Retina (tissue), 1 donor: ENCODE measurements at regions not wholly inside any gene's neighbourhood (a gene's known extent, or its start where the extent isn't known, plus 50 kb on each side); places are given as distances from the start of the nearest gene placed in this dataset.

Source experiments
- DNase-seq: peaks from one replicate; pipeline ENCODE4 v3.0.0-alpha.2; 2016

DNA sequence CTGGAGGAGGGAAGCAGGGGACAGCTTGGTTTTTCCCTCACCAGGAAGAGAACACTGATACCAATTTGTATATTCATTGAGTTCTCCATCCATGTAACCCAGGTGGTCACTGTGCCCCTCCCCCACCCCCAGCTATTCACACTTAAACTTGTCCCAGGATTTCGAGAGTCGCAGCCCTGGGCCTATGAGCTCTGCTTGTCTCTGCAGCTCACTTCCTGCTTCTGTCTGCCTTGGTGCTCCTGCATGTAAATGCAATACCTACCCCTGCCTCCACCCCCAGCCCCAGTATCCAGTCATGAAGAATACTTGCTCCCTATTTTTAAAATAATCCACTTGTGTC lies 452.2 kb downstream of the BCL11B start:
- no peak for DNase-seq

DNA sequence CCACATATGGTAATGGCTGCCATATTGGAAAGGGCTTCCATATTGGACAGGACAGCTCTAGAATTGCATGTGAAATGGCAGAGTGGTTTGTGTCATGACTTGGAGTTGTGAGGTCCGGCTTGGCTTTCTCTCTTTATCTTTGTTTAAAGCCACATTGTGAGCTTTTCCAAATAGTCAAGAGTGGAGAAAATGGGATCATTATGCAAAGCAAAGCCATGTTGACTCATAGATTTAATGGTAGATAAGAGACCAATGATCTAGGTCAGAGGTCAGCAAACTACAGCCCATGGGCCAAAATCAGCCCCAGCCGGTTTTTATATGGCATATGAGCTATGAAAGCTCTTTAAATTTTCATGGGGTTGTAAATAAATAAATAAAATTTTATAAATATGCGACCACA lies 449.1 kb downstream of the BCL11B start:
- no peak for DNase-seq

DNA sequence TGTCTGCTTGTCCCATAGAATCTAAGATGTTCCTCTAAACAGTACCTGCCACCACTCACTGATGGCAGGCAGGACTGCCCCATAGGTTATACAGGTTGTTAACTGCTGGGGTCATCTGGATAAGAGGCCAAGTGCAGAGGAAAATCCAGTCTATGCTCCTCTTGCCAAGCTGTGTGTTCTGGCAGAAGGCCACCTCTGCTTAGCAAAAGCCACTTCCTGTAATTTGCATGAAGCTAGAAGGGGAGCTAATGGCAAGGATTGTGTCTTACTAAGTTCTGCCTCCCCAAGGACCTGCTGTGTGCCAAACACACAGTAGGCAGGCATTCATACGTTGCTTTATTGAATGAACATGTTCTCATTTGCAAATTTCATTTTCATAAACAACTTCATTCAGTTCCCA lies 445.4 kb downstream of the BCL11B start:
- no peak for DNase-seq

DNA sequence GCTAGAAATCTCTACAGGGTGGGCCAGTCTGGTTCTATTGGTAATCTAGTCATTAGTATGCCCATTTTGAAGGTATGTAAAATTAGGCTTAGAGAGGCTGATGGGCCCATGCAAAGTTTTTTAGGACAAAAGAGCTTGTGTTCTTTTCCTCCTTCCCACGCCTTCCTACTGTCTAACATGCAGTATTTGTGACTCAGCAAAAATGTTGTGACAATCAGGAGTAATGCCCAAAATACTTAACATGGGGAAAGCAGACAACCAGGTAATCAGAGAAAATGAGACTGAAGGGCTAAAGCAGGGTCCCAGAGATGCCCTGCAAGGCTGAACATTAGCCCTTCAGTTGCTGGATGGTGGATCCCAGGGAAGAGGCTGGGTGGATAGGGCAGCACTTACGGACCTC lies 437.9 kb downstream of the BCL11B start:
- DNase-seq, result no peak

DNA sequence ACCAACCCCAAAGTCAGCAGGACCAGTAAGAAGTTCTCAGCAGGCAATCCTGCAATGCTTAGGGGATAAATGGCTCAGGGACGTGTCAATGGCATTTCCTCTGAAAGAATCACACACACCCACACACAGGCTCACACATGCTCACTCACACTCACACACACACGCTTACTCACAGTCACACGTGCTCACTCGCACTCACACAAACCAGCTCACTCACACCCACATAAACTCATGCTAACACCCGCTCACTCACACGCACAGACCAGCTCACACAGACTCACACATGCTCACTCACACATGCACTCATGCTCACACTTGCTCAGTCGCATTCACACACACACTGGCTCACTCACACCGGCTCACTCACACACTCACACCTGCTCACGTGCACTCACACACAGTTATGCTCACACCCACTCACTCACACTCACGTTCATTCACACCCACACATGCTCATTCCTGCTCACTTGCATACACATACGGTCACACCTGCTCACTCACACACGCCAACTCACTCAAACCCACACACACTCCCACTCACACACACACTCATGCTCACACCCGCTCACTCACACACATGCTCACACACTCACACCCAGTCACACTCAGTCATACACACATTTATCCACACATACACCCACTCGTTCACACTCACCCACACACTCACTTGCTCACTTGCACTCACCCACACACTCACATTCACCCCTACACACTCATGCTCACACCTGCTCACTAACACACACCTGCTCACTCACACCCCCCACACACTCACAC lies 436.8 kb downstream of the BCL11B start:
- no peak for DNase-seq

DNA sequence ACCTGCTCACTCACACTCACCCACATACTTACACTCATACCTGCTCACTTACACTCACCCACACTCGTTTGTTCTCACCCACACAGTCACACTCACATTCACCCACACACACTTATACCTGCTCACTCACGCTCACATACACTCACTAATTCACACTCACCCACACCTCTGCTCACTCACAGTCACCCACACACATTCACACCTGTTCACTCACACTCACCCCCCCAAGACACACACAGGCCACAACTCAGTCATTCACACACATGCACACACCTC lies 436.2 kb downstream of the BCL11B start:
- DNase-seq, result no peak

DNA sequence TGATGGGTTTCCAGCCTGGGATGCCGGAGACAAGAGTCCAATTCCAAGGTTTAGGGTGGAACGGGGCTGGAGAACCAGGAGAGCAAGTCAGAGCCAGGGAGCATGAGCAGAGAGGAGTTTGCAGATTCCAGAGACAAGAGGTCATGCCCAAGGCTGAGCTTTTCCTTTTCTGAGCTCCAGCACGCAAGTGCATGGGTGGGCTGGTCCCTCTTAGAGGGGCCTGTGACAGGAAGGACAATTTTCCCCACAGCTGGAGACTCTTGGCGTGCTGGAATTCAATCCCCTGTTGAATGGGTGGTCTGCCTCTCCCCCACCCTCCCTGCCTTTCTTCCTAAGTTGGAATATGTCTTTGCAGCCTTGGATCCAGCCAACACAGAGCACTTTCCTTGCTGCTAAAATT lies 431.9 kb downstream of the BCL11B start:
- peak; percentile 37 for DNase-seq

DNA sequence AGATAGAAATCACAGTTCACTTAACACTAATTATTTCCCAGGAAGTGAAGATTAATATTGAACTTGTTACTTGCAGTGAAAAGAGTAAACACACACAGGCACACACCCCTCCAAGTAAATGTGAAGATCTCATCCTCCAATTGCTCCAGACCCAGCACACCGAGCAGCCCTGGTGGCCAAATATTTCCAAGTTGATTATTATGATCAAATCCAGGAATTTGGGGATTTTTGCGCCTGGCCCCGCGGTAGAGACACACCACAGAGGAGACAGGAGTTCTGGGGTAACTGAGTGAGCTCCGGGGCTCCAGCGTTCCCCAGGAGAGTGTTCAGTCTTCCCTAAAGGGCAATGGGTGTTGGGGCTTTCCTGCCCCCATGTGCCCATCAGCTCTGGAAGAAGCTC lies 431.5 kb downstream of the BCL11B start:
- DNase-seq, result no peak

DNA sequence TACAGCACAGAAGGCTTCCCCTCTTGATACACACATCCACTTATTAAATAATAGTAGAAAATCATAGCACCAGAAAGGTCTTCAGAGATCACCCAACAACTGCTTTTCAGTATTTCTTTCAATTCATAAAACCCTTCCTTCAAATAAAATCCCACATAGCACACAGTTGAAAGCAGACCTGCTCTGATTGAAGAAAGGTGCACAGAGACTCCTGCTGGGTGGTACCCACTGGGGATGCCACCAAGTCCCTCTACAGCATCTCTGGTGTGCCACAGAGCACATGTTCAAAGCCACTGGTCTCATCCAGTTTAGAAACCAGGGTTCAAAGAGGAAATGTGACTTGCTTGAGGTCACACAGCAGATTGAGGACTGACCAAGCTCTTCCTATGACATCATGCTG lies 427.5 kb downstream of the BCL11B start:
- no peak for DNase-seq

DNA sequence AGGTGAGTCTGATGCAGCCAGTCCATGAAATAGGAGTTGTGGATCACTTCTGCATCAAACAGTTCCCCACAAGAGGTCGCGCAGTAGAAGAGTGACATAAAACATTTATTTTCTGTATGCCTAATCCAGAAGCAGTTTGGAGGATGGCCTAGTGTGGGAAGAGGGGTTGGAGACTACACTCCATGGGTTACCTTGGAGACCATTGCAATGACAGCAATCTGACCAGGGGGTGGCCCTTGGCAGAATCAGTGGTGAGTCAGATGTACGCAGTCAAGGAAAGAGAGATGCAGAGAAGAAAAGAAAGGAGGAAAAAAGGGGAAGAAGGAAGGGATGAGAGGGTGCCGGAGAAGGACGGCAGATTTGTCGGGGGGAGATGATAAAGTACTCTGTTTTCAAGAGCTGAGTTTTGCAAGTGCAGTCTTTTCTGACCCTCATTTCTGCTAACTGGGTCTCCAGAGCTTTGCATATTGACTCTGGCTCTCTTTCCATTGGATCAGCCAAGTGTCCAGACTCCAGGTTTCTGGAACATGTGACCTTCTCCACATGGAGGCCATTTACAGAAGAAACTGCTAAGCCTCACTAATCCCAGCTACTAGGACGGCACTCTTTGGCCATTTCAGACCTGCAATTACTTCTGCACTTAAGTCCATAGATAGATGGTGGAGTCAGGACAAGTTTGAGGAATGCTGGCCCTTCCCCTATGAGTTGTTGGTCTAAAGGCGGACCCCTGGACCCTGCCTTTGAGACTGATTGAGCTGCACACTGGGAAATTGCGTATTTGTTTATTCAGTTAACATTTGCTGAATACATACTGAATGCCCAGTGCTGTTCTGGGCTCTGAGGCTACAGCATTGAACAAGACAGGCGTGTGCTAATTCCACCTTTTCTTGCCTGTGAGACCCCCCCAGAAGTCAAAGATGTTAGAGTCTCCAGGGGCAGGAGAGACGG lies 424.2 kb downstream of the BCL11B start:
- no peak for DNase-seq

DNA sequence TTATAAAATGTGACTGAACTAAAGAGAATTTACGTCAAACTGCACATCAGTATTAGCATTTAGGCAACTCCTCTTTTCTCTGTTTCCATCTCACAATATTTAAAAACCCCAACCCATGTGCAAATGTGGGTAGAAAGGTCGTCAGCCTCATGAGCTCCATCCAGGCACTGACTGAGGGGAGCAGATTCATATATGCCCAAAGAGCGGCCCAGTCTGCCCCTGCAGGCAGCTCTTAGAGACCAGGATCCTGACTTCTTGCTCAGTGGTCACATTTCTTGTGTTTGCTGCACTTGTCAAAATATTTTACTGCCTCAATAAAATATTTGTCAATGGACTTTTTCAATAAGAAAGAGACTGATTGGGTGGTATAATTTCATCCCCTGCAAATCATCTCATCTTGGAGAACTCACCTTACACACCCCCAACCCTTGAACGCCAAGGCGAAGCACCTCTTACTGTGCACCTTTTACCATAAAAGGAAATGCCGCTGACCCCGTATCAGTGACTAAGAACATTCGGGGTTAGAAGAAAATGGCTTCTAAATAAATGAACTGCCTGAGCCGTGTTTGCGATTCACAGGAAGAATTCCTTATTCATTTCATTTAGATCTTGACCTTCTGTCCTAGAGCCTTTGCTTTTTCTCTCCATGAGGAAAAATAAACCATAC lies 418.8 kb downstream of the BCL11B start:
- DNase-seq, result no peak

DNA sequence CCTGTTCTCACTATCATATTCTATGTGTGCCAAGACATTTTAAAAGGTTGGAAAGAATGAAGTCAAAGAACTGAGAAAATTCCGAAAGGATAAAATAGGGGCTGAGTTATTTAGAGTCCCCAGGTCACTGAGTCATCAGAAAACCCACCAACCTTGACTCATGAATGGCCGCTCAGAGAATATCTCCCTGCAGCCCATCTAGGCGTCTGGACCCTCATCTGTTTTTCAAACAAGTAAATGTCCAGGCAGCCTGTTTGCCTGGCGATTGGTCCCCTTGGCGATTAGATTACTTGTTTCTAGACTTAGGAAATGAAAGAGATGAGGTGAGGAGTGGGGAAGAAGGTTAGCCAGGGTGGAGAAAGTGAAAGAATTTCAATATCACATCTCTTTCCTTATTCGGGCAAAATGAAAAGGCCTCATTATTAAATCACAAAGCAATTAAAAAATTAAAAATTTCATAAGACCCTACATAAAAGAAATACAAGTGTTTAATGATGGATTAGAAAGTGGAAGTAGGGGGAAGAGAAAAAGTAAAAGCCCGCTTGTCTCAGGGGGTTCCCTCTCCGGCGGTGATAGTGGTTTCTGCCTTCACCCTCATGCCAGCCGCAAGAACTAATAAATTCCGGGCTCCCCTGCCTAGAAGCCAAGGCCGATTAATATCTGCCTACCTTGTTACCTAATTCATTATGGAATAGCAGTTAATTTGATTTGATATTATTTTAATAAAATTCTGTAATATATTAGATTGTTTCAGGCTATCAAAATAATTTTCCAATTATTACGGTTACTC lies 415.9 kb downstream of the BCL11B start:
- no peak for DNase-seq

DNA sequence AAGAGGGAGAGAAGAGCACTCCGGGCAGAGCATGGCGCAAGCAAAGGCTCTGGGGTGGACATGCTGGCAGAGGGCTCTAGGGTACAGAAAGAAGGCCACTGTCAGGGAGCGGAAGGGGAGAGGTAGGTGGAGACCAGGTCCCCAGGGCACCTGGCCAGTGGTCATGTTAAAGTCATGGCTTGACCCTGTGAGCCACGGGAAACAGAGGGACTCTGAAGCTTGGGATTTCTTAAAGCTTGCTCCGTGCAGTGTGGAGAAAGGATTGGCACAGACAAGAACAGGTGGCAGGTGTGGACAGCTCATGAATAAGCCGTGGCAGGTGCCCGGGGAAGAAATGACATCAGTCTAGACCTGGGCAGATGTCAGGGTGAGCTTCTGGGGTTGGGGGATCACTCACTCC lies 413.8 kb downstream of the BCL11B start:
- no peak for DNase-seq

DNA sequence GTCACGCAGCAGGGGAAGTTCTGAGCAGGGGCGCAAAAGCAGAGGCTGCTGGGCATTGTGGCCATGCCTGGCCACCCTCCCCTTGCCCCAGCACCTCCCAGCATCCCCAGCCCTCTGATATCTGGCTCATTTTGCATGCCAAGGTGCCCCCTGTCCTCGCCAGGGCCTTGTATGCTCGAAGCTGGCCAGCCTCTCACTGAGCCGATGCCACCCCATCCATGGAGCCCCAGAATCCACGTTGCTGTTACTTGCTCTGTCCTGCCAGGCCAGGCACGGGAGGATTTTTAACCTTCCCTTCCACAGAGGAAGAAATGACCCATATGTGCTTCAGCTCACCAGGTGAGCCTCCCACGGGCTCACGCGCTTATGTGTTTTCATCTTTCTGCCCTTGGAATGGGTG lies 413.4 kb downstream of the BCL11B start:
- no peak for DNase-seq

DNA sequence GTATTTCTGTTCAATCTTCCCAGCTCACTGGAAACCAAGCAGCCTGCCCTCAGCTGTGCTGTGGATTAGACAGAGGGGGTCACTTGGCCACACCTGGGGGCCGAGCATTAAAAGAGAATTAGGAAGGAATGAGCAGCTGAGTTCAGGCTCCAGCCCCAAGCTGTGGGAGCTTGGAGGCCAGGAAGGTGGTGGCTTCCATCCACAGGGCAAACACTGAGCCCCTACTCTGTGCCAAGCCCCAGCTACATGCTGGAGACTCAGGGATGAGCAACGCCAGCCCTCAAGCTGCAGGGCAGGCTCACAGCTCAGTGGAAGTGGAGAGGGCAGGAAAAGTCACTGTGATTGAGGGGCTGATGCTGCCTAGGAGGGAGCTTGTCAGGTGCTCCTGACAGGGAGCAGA lies 412.7 kb downstream of the BCL11B start:
- DNase-seq, result no peak

DNA sequence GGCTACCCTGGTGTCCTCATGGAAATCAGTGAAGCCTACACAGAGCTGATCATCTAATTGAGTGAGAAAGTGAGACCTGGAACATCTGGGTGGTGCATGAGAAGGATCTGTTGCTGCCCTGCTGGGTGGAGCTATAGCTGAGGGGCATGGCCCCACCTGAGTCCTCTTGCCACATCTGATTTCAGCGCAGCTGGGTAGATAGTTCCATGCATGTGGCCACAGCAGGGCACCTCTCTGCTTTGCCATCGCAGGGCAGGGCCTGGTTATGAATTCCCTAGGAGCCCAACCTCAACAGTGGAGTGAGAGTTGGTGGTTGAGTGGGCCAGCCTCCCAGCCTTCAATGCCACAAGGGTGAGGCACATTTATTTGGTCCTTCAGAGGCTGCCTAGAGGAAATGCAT lies 407.8 kb downstream of the BCL11B start:
- DNase-seq, result no peak

DNA sequence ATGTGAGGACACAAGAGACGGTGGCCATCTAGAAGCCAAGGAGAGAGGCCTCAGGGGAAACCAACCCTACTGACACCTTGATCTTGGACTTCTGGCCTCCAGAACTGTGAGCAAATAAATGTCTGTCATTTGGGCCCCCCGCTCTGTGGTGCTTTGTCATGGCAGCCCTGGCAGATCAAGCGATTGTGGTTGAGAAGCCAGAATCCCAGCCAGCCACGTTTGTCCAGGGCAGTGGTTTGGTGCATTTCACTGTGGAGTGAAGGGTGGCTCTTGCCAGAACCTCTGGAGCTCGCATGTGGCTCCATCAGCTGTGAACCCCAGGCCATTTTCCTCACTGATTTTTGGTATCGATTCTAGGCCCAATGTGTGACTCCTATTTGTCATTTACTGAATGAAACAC lies 404.9 kb downstream of the BCL11B start:
- DNase-seq, result no peak

DNA sequence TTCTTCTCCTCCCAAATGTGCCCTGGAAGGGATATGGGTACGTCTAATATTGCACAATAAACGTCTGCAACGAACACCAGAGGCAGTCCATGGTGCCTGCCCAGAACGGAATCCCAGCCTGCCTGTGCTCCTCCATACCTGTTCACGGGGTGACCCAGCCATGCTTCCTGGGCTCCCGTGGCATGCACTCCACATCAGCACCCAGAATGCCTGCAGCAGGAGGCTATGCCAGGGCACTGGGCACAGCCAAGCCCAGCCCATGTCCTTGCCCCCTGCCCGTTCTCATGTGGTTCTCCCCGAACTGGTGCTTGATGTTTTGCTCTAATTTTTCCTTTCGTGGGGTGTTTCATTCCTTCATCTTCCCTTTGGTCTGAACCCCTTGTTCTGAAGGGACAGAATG lies 404.3 kb downstream of the BCL11B start:
- no peak for DNase-seq

DNA sequence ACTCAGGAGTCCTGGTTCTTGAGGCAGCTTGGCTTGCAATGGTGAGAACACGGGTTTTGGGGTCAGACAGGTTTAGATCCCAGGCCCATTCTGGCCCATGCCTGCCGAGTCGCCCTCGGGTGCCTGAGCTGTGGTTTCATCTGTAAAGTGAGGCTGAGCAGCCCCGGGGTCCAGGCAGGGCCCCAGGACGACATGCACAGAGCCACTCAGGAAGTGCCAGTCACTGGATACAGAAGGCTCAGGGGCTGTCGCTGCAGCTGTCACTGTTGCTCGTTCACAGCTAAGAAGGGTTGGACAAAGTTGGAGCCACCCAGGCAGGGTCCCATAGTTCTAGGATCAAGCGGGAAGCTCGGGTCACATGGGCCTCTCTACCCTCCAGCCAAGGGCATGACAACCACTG lies 403.1 kb downstream of the BCL11B start:
- no peak for DNase-seq

DNA sequence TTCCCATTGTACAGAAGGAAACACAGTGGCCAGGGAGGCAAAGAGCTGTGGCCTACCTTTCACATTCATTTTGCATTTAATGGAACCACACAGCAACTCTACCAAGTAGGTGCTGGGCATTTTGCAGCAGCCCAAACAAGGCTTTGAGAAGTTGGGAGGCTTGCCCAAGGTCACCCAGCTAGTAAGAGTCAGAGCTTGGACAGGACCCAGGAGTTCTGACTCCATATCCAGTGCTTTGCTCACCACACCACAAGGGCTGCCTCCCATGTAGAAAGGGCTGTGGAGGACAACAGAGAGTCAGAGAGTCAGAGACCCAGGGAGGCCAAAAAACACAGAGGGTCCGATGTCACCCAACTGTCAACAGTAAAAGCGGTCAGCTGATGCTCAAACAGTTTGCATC lies 400.2 kb downstream of the BCL11B start:
- DNase-seq, result no peak

DNA sequence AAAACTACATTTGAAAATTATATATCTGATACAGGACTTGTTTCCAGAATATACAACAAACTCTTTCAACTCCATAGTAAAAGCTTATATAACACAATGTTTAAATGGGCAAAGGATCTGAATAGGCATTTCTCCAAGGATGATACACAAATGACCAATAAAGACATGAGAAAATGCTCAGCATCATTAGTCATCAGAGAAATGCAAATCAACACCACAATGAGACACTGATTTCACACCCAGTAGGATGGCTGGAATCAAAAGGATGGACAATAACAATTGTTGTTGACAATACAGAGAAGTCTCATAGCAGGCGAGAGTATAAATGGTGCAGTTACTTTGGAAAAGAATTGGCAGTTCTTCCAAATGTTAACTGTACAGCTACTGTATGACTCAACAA lies 394.9 kb downstream of the BCL11B start:
- no peak for DNase-seq

DNA sequence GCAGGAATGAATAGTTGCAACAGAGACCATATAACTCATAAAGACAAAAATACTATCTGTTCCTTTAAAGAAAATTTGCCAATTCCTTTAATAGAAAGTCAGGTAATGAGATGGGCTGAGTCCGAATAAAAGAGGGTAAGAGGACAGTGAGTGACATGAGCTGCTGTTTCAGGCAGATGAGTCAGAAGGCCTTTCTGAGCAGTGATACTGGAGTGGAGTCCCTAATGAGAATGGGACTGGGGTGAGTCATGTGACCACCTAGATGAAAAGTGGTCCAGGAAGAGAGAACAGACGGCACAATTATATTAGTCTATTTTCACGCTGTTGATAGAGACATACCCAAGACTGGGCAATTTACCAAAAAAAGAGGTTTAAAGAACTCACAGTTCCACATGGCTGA lies 393.7 kb downstream of the BCL11B start:
- no peak for DNase-seq

DNA sequence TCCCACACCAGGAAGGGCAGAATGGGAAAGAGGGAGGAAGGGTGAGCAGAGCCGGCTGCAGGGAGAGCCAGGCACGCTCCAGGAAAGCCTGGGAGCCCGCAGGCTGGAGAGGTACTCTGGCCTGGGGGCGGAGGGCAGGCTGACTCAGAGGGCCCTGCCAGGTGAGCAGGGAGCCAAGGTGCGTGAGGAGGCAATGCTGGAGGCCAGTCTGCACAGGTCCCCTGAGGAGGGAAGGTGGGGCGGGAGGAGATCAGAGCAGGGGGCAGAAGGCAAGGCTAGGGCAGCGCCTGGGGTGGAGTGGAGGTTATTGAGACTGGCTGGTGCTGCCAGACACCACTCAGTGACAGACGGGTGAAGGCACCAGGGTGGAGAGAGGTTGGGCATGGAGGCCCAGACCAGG lies 385.0 kb downstream of the BCL11B start:
- no peak for DNase-seq
